ENCODE measurements at regions not wholly inside any gene's neighbourhood (a gene's known extent, or its start where the extent isn't known, plus 50 kb on each side); places are given as distances from the start of the nearest gene placed in this dataset.

- H3K4me1 ChIP-seq (ENCODE audit: insufficient read depth, low read length, severe bottlenecking) = no peaks in the 10 kb centered on the region
- no peaks in the 10 kb centered on the region for H3K9me3 ChIP-seq (ENCODE audit: low read length)
- H3K36me3 ChIP-seq (ENCODE audit: insufficient read depth, low read length) = no peaks in the 10 kb centered on the region
- no peak for TF ChIP-seq EZH2 (IDR thresholded peaks at IDR 0.05; ENCODE audit: borderline replicate concordance, low read length)
- TF ChIP-seq, protein P1, sequence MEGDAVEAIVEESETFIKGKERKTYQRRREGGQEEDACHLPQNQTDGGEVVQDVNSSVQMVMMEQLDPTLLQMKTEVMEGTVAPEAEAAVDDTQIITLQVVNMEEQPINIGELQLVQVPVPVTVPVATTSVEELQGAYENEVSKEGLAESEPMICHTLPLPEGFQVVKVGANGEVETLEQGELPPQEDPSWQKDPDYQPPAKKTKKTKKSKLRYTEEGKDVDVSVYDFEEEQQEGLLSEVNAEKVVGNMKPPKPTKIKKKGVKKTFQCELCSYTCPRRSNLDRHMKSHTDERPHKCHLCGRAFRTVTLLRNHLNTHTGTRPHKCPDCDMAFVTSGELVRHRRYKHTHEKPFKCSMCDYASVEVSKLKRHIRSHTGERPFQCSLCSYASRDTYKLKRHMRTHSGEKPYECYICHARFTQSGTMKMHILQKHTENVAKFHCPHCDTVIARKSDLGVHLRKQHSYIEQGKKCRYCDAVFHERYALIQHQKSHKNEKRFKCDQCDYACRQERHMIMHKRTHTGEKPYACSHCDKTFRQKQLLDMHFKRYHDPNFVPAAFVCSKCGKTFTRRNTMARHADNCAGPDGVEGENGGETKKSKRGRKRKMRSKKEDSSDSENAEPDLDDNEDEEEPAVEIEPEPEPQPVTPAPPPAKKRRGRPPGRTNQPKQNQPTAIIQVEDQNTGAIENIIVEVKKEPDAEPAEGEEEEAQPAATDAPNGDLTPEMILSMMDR (IDR thresholded peaks at IDR 0.05; ENCODE audit: low read length) = no peak
- H3K27ac ChIP-seq (ENCODE audit: low read depth, low read length, poor library complexity, severe bottlenecking) = no peak overlapping the region
- no peaks in the 10 kb centered on the region for H3K79me2 ChIP-seq (ENCODE audit: insufficient read depth, low read length)
- no peaks in the 10 kb centered on the region for H3K9me2 ChIP-seq (ENCODE audit: low read depth, low read length)
- no peaks in the 10 kb centered on the region for H3F3A ChIP-seq (ENCODE audit: insufficient read depth, low read length)
- H2AFZ ChIP-seq (ENCODE audit: low read length) = no peak overlapping the region
- no peaks in the 10 kb centered on the region for H4K20me1 ChIP-seq (ENCODE audit: insufficient read depth, low read length)
- no peak overlapping the region for H3K4me2 ChIP-seq (ENCODE audit: low read length)
- H3K9ac ChIP-seq (ENCODE audit: low read length) = no peak overlapping the region
- no peaks in the 10 kb centered on the region for H3K27me3 ChIP-seq (ENCODE audit: insufficient read depth, low read length)
- H3K4me3 ChIP-seq (ENCODE audit: low read depth, low read length, poor library complexity, severe bottlenecking) = no peak overlapping the region
Measured at GRCh38 chr17:73694491-73694890, 50.2 kb upstream of the SDK2 start.

- H3K27ac ChIP-seq (ENCODE audit: low read depth, low read length, poor library complexity, severe bottlenecking) = no peak overlapping the region
- no peak overlapping the region for H3K9ac ChIP-seq (ENCODE audit: low read length)
- H4K20me1 ChIP-seq (ENCODE audit: insufficient read depth, low read length) = no peaks in the 10 kb centered on the region
- no peaks in the 10 kb centered on the region for H3K9me2 ChIP-seq (ENCODE audit: low read depth, low read length)
- no peaks in the 10 kb centered on the region for H3K9me3 ChIP-seq (ENCODE audit: low read length)
- no peaks in the 10 kb centered on the region for H3K79me2 ChIP-seq (ENCODE audit: insufficient read depth, low read length)
- TF ChIP-seq, protein P1 (IDR thresholded peaks at IDR 0.05; ENCODE audit: low read length) = no peak
- TF ChIP-seq EZH2 (IDR thresholded peaks at IDR 0.05; ENCODE audit: borderline replicate concordance, low read length) = no peak
- no peak overlapping the region for H2AFZ ChIP-seq (ENCODE audit: low read length)
- H3K36me3 ChIP-seq (ENCODE audit: insufficient read depth, low read length) = no peaks in the 10 kb centered on the region
- H3K4me3 ChIP-seq (ENCODE audit: low read depth, low read length, poor library complexity, severe bottlenecking) = no peak overlapping the region
- H3F3A ChIP-seq (ENCODE audit: insufficient read depth, low read length) = no peaks in the 10 kb centered on the region
- H3K4me2 ChIP-seq (ENCODE audit: low read length) = no peak overlapping the region
- no peaks in the 10 kb centered on the region for H3K4me1 ChIP-seq (ENCODE audit: insufficient read depth, low read length, severe bottlenecking)
- H3K27me3 ChIP-seq (ENCODE audit: insufficient read depth, low read length) = no peaks in the 10 kb centered on the region
Measured at GRCh38 chr17:73695035-73695738, 50.9 kb upstream of the SDK2 start.

GRCh38 chr17:73696251-73696650, 52.0 kb upstream of the SDK2 start:
- Histone ChIP-seq H3K4me2 (ENCODE audit: low read length) (no peak overlapping the region), H3K27me3 (ENCODE audit: insufficient read depth, low read length) (no peaks in the 10 kb centered on the region), H3K36me3 (ENCODE audit: insufficient read depth, low read length) (no peaks in the 10 kb centered on the region), H3K9ac (ENCODE audit: low read length) (no peak overlapping the region), H3K79me2 (ENCODE audit: insufficient read depth, low read length) (no peaks in the 10 kb centered on the region), H3K9me3 (ENCODE audit: low read length) (no peaks in the 10 kb centered on the region), H3F3A (ENCODE audit: insufficient read depth, low read length) (no peaks in the 10 kb centered on the region), H3K4me3 (ENCODE audit: low read depth, low read length, poor library complexity, severe bottlenecking) (no peak overlapping the region), H2AFZ (ENCODE audit: low read length) (no peak overlapping the region), H3K27ac (ENCODE audit: low read depth, low read length, poor library complexity, severe bottlenecking) (no peak overlapping the region), H3K4me1 (ENCODE audit: insufficient read depth, low read length, severe bottlenecking) (no peaks in the 10 kb centered on the region), H4K20me1 (ENCODE audit: insufficient read depth, low read length) (no peaks in the 10 kb centered on the region), H3K9me2 (ENCODE audit: low read depth, low read length) (no peaks in the 10 kb centered on the region)
- TF ChIP-seq, protein P1 (IDR thresholded peaks at IDR 0.05; ENCODE audit: low read length) = no peak
- TF ChIP-seq EZH2 (IDR thresholded peaks at IDR 0.05; ENCODE audit: borderline replicate concordance, low read length) = no peak

Measured in OCI-LY1 (cell line).